ENCODE measurements at regions not wholly inside any gene's neighbourhood (a gene's known extent, or its start where the extent isn't known, plus 50 kb on each side); places are given as distances from the start of the nearest gene placed in this dataset.
"Not testable (repeated sequence)": the region's sequence is repeated elsewhere in the genome, so short reads cannot be mapped to it uniquely, and the experiment has no call there.

- DNase-seq = no peak
Measured at GRCh38 chr7:65453341-65454030, 79.8 kb downstream of the ZNF92 start.

- no peak for DNase-seq
Measured at GRCh38 chr7:65454469-65454868, 80.8 kb downstream of the ZNF92 start.

- DNase-seq = not testable (repeated sequence)
Measured at GRCh38 chr7:65455050-65455449, 81.4 kb downstream of the ZNF92 start.

GRCh38 chr7:65457705-65458104 lies 84.0 kb downstream of the ZNF92 start:
- DNase-seq = no peak

GRCh38 chr7:65459438-65459837 lies 85.8 kb downstream of the ZNF92 start:
- DNase-seq = no peak

GRCh38 chr7:65462148-65462716 lies 88.6 kb downstream of the ZNF92 start:
- no peak for DNase-seq

- DNase-seq = no peak
Measured at GRCh38 chr7:65463184-65463583, 89.5 kb downstream of the ZNF92 start.

GRCh38 chr7:65469919-65470558 lies 96.4 kb downstream of the ZNF92 start:
- DNase-seq = not testable (repeated sequence)

GRCh38 chr7:65471587-65471986 lies 97.9 kb downstream of the ZNF92 start:
- no peak for DNase-seq

- no peak for DNase-seq
Measured at GRCh38 chr7:65475040-65475726, 101.5 kb downstream of the ZNF92 start.

- peak; percentile 55 to 76 for DNase-seq
Measured at GRCh38 chr7:65475734-65476319, 102.2 kb downstream of the ZNF92 start.

GRCh38 chr7:65477326-65477725 lies 103.7 kb downstream of the ZNF92 start:
- no peak for DNase-seq

GRCh38 chr7:65489260-65489767 lies 115.7 kb downstream of the ZNF92 start:
- DNase-seq = no peak

- not testable (repeated sequence) for DNase-seq
Measured at GRCh38 chr7:65496697-65497096, 123.0 kb downstream of the ZNF92 start.

GRCh38 chr7:65503434-65504152 lies 129.9 kb downstream of the ZNF92 start:
- no peak for DNase-seq

GRCh38 chr7:65504504-65505319 lies 131.1 kb downstream of the ZNF92 start:
- not testable (repeated sequence) for DNase-seq

GRCh38 chr7:65505320-65505633 lies 131.6 kb downstream of the ZNF92 start:
- DNase-seq = not testable (repeated sequence)

- not testable (repeated sequence) for DNase-seq
Measured at GRCh38 chr7:65508581-65509367, 135.1 kb downstream of the ZNF92 start.

- DNase-seq = peak in 1 of 2 donors; percentile 12
Measured at GRCh38 chr7:65509368-65510186, 135.9 kb downstream of the ZNF92 start.

GRCh38 chr7:65510187-65510538 lies 136.5 kb downstream of the ZNF92 start:
- not testable (repeated sequence) for DNase-seq

All from CD4-positive, alpha-beta T cell treated with Interleukin-4 for 1 hour (primary cell).